Epithelial cell of proximal tubule (primary cell): ENCODE measurements at regions not wholly inside any gene's neighbourhood (a gene's known extent, or its start where the extent isn't known, plus 50 kb on each side); places are given as distances from the start of the nearest gene placed in this dataset.

Source experiments
- DNase-seq: peaks from one replicate; pipeline ENCODE4 v3.0.0-alpha.2; 2011; ENCODE audit warnings: low read depth
- H3K4me3 ChIP-seq: 2 replicates; pipeline ENCODE4 v1.5.1; 2011; ENCODE audit warnings: low read depth, mild to moderate bottlenecking, low read length
- TF ChIP-seq, protein P1 (sequence below): conservative IDR thresholded peaks from 2 replicates; pipeline ENCODE4 v1.5.1; 2012; ENCODE audit warnings: low read depth, mild to moderate bottlenecking, low read length

DNA sequence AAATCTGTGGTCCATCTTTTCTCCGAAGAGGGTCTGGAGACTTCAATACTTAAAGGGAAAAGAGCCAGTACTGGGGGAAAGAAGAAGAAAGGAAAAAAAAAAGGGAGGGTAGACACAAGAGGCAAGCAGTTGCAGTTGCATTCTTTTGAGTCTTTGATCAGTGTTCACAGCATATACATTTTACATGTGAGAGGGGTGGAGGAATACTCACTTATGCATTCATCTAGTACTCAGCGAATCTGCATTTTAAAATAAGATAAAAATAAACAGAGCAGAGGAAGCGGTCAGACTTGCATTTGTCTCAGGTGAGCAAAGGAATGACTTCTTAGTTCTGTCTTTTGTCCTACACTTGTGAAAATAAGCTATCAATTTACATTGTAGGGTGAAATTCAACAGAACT lies 275.6 kb downstream of the SLC7A11 start:
- no peak overlapping the region for H3K4me3 ChIP-seq
- no peak for DNase-seq
- TF ChIP-seq, protein P1, sequence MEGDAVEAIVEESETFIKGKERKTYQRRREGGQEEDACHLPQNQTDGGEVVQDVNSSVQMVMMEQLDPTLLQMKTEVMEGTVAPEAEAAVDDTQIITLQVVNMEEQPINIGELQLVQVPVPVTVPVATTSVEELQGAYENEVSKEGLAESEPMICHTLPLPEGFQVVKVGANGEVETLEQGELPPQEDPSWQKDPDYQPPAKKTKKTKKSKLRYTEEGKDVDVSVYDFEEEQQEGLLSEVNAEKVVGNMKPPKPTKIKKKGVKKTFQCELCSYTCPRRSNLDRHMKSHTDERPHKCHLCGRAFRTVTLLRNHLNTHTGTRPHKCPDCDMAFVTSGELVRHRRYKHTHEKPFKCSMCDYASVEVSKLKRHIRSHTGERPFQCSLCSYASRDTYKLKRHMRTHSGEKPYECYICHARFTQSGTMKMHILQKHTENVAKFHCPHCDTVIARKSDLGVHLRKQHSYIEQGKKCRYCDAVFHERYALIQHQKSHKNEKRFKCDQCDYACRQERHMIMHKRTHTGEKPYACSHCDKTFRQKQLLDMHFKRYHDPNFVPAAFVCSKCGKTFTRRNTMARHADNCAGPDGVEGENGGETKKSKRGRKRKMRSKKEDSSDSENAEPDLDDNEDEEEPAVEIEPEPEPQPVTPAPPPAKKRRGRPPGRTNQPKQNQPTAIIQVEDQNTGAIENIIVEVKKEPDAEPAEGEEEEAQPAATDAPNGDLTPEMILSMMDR: no peak

DNA sequence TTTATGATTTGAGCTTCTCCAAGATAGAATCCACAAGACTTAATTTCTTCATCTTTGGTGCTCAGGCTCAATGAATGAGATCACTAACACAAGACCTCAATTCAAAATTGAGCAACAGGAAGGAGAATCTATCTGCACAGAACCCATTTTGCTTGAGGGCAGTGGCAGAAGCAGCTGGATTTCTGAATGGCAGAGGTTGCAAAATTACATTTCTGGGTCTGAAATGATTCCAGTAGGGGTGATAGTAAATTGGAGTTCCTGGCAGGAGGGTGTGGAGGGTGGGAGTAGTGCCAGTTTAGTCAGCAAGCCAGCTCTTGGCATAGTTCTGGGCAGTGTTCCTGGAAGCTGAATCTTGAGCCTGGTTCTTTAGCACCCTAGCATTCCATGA lies 281.1 kb downstream of the SLC7A11 start:
- peak; percentile 32 for DNase-seq
- H3K4me3 ChIP-seq: no peak overlapping the region
- TF ChIP-seq, protein P1: no peak

DNA sequence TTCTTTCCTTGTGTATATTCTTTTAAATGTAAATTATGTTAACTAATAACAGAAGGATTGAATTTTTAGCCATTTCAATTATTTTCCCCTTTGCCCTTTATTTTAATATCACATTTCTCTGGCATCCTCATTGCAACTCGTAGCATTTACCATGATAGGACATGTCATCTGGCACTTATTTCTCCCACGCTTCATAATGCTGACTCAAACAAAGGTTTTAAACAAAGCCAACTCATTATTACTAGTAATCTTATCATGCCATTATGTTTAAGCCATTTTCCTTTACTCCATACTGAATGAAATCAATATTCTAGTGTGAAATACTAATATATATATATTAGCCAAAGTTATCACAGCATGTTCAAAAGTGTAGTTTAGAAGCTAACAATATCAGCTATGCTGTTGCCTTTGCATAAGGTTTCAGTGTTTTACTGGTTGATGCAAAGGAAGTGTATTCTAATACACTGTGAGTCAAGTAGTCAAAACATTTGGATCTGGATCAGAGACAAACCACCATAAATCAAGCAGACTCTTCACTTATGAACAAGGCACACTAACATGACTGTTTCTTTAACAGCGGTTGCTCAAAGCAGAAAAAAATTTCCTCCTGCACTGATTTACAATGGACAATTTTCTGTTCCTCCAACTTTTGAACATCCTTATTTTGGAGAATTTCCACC lies 281.6 kb downstream of the SLC7A11 start:
- no peak overlapping the region for H3K4me3 ChIP-seq
- DNase-seq: peak; percentile 16
- TF ChIP-seq, protein P1: no peak

GRCh38 chr4:137957806-137958205 lies 284.3 kb downstream of the SLC7A11 start:
- no peak for DNase-seq
- TF ChIP-seq, protein P1: no peak
- H3K4me3 ChIP-seq: no peak overlapping the region

DNA sequence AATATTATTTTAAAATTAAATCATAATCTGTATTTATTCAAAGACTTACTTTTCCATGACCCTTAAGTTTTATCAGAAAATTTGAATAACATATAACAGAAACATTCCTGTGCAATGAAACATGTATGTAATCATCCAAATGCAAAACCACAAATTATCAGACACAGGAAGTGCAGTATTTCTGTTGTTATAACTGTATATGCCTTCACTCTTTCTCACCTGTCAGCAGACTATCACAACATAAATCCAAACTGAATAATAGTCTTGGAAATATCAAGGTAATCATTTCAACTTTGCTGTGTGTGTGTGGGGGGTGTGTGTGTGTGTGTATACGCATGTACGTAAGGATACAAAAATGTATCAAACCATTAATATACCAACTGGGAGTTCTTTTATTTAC lies 285.9 kb downstream of the SLC7A11 start:
- TF ChIP-seq, protein P1: no peak

GRCh38 chr4:137955595-137955994 lies 286.6 kb downstream of the SLC7A11 start:
- no peak for DNase-seq
- TF ChIP-seq, protein P1: no peak
- H3K4me3 ChIP-seq: no peak overlapping the region

More for the DNA sequence above, 285.9 kb downstream of the SLC7A11 start:
- H3K4me3 ChIP-seq: no peak overlapping the region
- DNase-seq: no peak

DNA sequence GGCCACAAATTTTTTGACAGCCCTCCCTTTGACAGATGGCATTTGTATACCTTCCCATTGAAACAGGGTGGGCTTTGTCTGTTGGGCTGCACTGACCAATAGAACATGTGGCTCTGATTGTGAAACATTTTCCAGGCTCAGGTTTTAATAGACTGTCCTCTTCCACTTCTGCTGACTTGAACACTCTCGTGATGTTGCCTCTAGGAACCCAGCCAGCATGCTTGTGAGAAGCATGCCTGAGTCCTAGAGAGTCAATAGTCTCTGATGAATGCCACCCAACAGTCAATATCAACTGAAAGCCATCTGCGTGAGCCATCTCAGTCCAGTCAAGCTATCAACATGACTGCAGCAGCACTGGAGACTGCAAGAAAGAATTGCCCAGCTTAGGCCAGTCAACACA lies 290.0 kb downstream of the SLC7A11 start:
- TF ChIP-seq, protein P1: no peak
- DNase-seq: no peak
- no peak overlapping the region for H3K4me3 ChIP-seq
